ENCODE measurements at regions not wholly inside any gene's neighbourhood (a gene's known extent, or its start where the extent isn't known, plus 50 kb on each side); places are given as distances from the start of the nearest gene placed in this dataset.

DNA sequence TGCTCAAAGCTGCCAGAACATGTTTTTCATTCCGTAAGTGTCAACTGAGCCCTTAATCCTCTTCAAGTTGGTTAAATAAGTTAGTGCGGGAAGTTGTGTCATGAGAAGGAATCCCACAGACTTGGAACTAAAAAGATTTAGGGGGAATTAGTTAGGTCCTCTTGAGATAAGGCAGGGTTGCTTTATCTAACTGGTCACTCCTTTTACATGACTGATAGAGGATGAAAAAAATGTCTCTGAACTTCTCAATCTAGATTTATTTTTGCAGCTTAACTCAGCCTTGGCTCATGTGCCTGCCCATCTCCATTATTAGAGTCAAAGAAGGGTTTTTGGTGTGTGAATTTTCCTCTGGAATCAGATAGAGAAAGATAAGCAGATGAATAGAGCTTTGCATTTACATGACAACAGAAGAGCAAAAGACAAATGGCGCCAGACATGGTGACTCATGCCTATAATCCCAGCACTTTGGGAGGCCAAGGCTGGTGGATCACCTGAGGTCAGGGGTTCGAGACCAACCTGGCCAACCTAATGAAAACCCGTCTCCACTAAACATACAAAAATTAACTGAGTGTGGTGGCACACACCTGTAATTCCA lies 882.9 kb downstream of the RPA4 start:
- no peak for TF ChIP-seq CTCF (IDR thresholded peaks at IDR 0.05)
- no peak for TF ChIP-seq POLR2A (IDR thresholded peaks at IDR 0.05)
- TF ChIP-seq EP300 (IDR thresholded peaks at IDR 0.05): no peak
